ENCODE measurements at regions not wholly inside any gene's neighbourhood (a gene's known extent, or its start where the extent isn't known, plus 50 kb on each side); places are given as distances from the start of the nearest gene placed in this dataset.

DNA sequence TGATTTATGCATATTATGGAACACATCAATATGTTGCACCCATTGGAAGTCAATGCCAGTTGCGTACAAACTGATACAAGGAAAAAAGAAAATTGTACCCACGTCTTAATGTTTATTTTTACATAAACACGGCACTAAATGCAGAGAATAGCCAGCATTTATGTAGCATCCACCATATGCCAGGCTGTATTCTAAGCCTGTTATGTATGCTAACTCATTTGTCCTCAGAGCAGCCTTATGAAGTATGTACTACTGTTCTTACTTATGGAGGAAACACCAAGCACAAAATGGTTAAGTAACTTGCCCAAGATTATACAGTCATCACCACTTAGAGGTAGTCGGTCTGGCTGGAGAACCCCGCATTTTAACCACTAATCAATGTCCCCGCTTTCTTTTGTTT, 837.9 kb upstream of the RBFOX1 start:
- no peak for TF ChIP-seq EGR1 (IDR thresholded peaks at IDR 0.05; ENCODE audit: low read depth)
- TF ChIP-seq POLR2A (IDR thresholded peaks at IDR 0.05; ENCODE audit: borderline replicate concordance, extremely low read depth, insufficient read depth, insufficient read length), result no peak
- TF ChIP-seq, protein P1, sequence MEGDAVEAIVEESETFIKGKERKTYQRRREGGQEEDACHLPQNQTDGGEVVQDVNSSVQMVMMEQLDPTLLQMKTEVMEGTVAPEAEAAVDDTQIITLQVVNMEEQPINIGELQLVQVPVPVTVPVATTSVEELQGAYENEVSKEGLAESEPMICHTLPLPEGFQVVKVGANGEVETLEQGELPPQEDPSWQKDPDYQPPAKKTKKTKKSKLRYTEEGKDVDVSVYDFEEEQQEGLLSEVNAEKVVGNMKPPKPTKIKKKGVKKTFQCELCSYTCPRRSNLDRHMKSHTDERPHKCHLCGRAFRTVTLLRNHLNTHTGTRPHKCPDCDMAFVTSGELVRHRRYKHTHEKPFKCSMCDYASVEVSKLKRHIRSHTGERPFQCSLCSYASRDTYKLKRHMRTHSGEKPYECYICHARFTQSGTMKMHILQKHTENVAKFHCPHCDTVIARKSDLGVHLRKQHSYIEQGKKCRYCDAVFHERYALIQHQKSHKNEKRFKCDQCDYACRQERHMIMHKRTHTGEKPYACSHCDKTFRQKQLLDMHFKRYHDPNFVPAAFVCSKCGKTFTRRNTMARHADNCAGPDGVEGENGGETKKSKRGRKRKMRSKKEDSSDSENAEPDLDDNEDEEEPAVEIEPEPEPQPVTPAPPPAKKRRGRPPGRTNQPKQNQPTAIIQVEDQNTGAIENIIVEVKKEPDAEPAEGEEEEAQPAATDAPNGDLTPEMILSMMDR (IDR thresholded peaks at IDR 0.05 in 2 of 3, conservative IDR thresholded peaks at IDR 0.05 in 1 of 3; ENCODE audit: borderline replicate concordance in 1 of 3, insufficient read depth in 1 of 3, low read depth in 2 of 3, low read length in 2 of 3), result no peak
- no peak for TF ChIP-seq RAD21 (IDR thresholded peaks at IDR 0.05; ENCODE audit: low read depth)
- no peak for TF ChIP-seq POLR2AphosphoS5 (IDR thresholded peaks at IDR 0.05; ENCODE audit: low read depth, low read length)
- TF ChIP-seq EZH2 (IDR thresholded peaks at IDR 0.05), result no peak
